Glutamatergic neuron (in vitro differentiated cells): ENCODE measurements at regions not wholly inside any gene's neighbourhood (a gene's known extent, or its start where the extent isn't known, plus 50 kb on each side); places are given as distances from the start of the nearest gene placed in this dataset.

Source experiments
- DNase-seq: peaks from one replicate; pipeline ENCODE4 v3.0.0; 2022
- H3K27ac Mint-ChIP-seq: one replicate; pipeline ENCODE4 v1.8.0; 2020; ENCODE audit warnings: mild to moderate bottlenecking, mixed read lengths, inconsistent platforms; ENCODE audit not compliant: unreplicated experiment
- H3K27me3 Mint-ChIP-seq: one replicate; pipeline ENCODE4 v1.8.0; 2020; ENCODE audit warnings: mild to moderate bottlenecking, moderate library complexity, mixed read lengths, inconsistent platforms; ENCODE audit not compliant: unreplicated experiment
- H3K36me3 Mint-ChIP-seq: one replicate; pipeline ENCODE4 v1.8.0; 2020; ENCODE audit warnings: mild to moderate bottlenecking, mixed read lengths, inconsistent platforms; ENCODE audit not compliant: unreplicated experiment
- H3K4me1 Mint-ChIP-seq: one replicate; pipeline ENCODE4 v1.8.0; 2020; ENCODE audit warnings: mild to moderate bottlenecking, low read depth, mixed read lengths, inconsistent platforms; ENCODE audit not compliant: unreplicated experiment
- H3K4me3 Mint-ChIP-seq: one replicate; pipeline ENCODE4 v1.8.0; 2020; ENCODE audit warnings: mild to moderate bottlenecking, mixed read lengths, inconsistent platforms; ENCODE audit not compliant: unreplicated experiment
- H3K9me3 Mint-ChIP-seq: one replicate; pipeline ENCODE4 v1.8.0; 2020; ENCODE audit warnings: mild to moderate bottlenecking, moderate library complexity, mixed read lengths, inconsistent platforms; ENCODE audit not compliant: unreplicated experiment
- CTCF ChIP-seq: fragments of 200-600 bp; sonication (generic); IDR thresholded peaks from one replicate; pipeline ENCODE4 v1.5.0; 2021; ENCODE audit not compliant: partially characterized antibody, unreplicated experiment

- no peaks in the 10 kb centered on the region for H3K9me3 Mint-ChIP-seq
- no peak for TF ChIP-seq CTCF
- no peaks in the 10 kb centered on the region for H3K36me3 Mint-ChIP-seq
- no peak for DNase-seq
- H3K4me3 Mint-ChIP-seq: no peak overlapping the region
- H3K27me3 Mint-ChIP-seq: no peaks in the 10 kb centered on the region
- no peaks in the 10 kb centered on the region for H3K4me1 Mint-ChIP-seq
- H3K27ac Mint-ChIP-seq: no peak overlapping the region
Measured at GRCh38 chr5:162429142-162429541, 361.6 kb downstream of the GABRG2 start.

GRCh38 chr5:162434281-162434680 lies 366.7 kb downstream of the GABRG2 start:
- Mint-ChIP-seq H3K4me3 (no peak overlapping the region), H3K27me3 (no peaks in the 10 kb centered on the region), H3K9me3 (no peaks in the 10 kb centered on the region), H3K4me1 (no peaks in the 10 kb centered on the region), H3K36me3 (no peaks in the 10 kb centered on the region), H3K27ac (no peak overlapping the region)
- TF ChIP-seq CTCF: no peak
- DNase-seq: no peak

- H3K4me3 Mint-ChIP-seq: no peak overlapping the region
- H3K27ac Mint-ChIP-seq: no peak overlapping the region
- TF ChIP-seq CTCF: no peak
- H3K36me3 Mint-ChIP-seq: no peaks in the 10 kb centered on the region
- no peaks in the 10 kb centered on the region for H3K4me1 Mint-ChIP-seq
- H3K9me3 Mint-ChIP-seq: no peaks in the 10 kb centered on the region
- H3K27me3 Mint-ChIP-seq: no peaks in the 10 kb centered on the region
- DNase-seq: no peak
Measured at GRCh38 chr5:162436055-162436454, 368.5 kb downstream of the GABRG2 start.

DNA sequence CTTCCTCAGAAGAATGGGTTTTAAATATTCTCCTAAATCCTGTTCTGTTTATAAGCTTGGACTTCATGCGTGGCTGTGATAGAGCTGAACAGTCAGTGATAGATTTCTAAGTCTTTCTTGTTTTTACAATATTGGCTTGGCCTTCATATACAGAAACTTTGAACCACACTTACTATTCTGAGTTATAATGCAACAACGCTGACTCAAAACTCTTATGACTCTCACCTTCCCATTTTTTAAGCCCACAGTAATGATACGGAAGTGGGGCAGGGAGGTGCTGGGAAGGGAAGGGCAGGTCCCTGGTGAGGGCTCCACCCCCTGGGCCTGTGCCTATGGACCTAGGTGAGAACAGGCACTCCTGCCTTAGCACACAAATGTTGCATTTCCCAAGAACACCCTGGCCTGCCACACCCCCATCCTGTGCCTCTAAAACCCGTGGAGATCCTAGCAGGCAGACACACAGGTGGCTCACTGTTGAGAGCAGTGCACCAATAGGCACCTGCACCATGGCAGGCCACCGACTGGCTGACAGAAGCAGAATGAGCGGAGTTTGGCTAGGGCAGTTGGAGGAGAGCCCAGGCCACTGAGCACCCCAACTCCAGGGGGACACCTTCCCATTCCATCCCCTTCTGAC lies 376.7 kb downstream of the GABRG2 start:
- Mint-ChIP-seq H3K36me3 (no peaks in the 10 kb centered on the region), H3K9me3 (no peaks in the 10 kb centered on the region), H3K4me3 (no peak overlapping the region), H3K4me1 (no peaks in the 10 kb centered on the region), H3K27ac (no peak overlapping the region), H3K27me3 (no peaks in the 10 kb centered on the region)
- no peak for TF ChIP-seq CTCF
- no peak for DNase-seq

GRCh38 chr5:162456086-162456485 lies 388.5 kb downstream of the GABRG2 start:
- Mint-ChIP-seq H3K9me3 (no peaks in the 10 kb centered on the region), H3K4me1 (no peaks in the 10 kb centered on the region), H3K4me3 (no peak overlapping the region), H3K27me3 (peaks cover 3% of the 10 kb centered on the region), H3K36me3 (peaks cover 8% of the 10 kb centered on the region), H3K27ac (no peak overlapping the region)
- no peak for TF ChIP-seq CTCF
- no peak for DNase-seq
